ENCODE measurements at regions not wholly inside any gene's neighbourhood (a gene's known extent, or its start where the extent isn't known, plus 50 kb on each side); places are given as distances from the start of the nearest gene placed in this dataset.

GRCh38 chr3:31191354-31191753 lies 296.9 kb upstream of the GADL1 start:
- Histone ChIP-seq H3K27ac (no peak overlapping the region), H2AFZ (no peak overlapping the region), H3K9me3 (ENCODE audit: control insufficient read depth, low read length) (no peaks in the 10 kb centered on the region), H3K4me2 (ENCODE audit: low read length) (no peak overlapping the region), H3K4me1 (no peaks in the 10 kb centered on the region), H3K4me3 (ENCODE audit: low read depth, low read length) (no peak overlapping the region), H3K79me2 (no peaks in the 10 kb centered on the region), H3K27me3 (ENCODE audit: control insufficient read depth, insufficient read depth, low read length) (no peaks in the 10 kb centered on the region), H3K9ac (no peak overlapping the region), H3K36me3 (ENCODE audit: control insufficient read depth, insufficient read depth, low read length) (no peaks in the 10 kb centered on the region)
- TF ChIP-seq, protein P1, sequence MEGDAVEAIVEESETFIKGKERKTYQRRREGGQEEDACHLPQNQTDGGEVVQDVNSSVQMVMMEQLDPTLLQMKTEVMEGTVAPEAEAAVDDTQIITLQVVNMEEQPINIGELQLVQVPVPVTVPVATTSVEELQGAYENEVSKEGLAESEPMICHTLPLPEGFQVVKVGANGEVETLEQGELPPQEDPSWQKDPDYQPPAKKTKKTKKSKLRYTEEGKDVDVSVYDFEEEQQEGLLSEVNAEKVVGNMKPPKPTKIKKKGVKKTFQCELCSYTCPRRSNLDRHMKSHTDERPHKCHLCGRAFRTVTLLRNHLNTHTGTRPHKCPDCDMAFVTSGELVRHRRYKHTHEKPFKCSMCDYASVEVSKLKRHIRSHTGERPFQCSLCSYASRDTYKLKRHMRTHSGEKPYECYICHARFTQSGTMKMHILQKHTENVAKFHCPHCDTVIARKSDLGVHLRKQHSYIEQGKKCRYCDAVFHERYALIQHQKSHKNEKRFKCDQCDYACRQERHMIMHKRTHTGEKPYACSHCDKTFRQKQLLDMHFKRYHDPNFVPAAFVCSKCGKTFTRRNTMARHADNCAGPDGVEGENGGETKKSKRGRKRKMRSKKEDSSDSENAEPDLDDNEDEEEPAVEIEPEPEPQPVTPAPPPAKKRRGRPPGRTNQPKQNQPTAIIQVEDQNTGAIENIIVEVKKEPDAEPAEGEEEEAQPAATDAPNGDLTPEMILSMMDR (IDR thresholded peaks at IDR 0.05) = no peak

DNA sequence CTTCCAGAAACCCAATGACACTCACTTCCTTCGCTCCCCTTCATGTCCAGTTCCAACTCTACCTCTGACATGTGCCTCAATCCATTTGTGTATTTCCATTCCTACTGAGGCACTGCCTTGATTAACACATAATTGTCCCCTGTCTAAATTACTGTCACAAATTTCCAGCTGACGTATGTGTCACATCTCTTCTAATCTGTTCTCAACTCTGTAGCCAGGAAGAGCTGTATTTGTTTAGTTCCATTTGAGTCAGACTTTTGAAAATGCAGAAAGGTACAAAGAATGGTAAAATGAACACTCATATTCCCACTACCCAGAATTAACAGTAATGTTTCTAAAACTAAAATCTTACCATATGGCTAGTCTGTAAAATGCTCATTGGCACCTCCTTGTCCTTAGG lies 299.0 kb upstream of the GADL1 start:
- Histone ChIP-seq H3K36me3 (ENCODE audit: control insufficient read depth, insufficient read depth, low read length) (no peaks in the 10 kb centered on the region), H3K79me2 (no peaks in the 10 kb centered on the region), H3K4me2 (ENCODE audit: low read length) (no peak overlapping the region), H3K4me3 (ENCODE audit: low read depth, low read length) (no peak overlapping the region), H3K27ac (no peak overlapping the region), H3K9ac (no peak overlapping the region), H3K27me3 (ENCODE audit: control insufficient read depth, insufficient read depth, low read length) (no peaks in the 10 kb centered on the region), H3K4me1 (no peaks in the 10 kb centered on the region), H2AFZ (no peak overlapping the region), H3K9me3 (ENCODE audit: control insufficient read depth, low read length) (no peaks in the 10 kb centered on the region)
- TF ChIP-seq, protein P1 (IDR thresholded peaks at IDR 0.05) = no peak

DNA sequence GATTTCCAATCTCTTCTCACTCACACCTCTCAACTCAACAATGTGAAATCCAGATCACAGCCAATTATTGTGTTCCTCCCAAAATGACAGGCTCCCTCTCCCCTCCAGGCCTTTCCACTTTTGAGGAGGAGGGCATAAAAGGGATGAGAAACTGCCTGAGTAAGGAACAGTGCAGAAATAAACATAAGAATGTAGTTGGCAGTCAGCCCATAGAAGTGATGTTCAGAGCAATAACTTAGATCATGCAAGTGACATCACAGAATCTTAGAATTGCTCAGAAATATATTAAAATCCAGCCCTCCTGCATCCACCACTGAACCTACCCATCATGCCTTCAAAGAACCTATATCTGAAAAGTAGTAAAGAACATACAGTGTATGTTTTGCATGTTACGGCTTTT lies 299.4 kb upstream of the GADL1 start:
- Histone ChIP-seq H3K4me3 (ENCODE audit: low read depth, low read length) (no peak overlapping the region), H3K27me3 (ENCODE audit: control insufficient read depth, insufficient read depth, low read length) (no peaks in the 10 kb centered on the region), H3K27ac (no peak overlapping the region), H3K79me2 (no peaks in the 10 kb centered on the region), H3K9ac (no peak overlapping the region), H2AFZ (no peak overlapping the region), H3K9me3 (ENCODE audit: control insufficient read depth, low read length) (no peaks in the 10 kb centered on the region), H3K4me1 (no peaks in the 10 kb centered on the region), H3K36me3 (ENCODE audit: control insufficient read depth, insufficient read depth, low read length) (no peaks in the 10 kb centered on the region), H3K4me2 (ENCODE audit: low read length) (no peak overlapping the region)
- TF ChIP-seq, protein P1 (IDR thresholded peaks at IDR 0.05) = no peak

GRCh38 chr3:31196261-31196660 lies 301.8 kb upstream of the GADL1 start:
- no peaks in the 10 kb centered on the region for H3K79me2 ChIP-seq
- no peak overlapping the region for H3K4me3 ChIP-seq (ENCODE audit: low read depth, low read length)
- H2AFZ ChIP-seq = no peak overlapping the region
- TF ChIP-seq, protein P1 (IDR thresholded peaks at IDR 0.05) = no peak
- no peaks in the 10 kb centered on the region for H3K9me3 ChIP-seq (ENCODE audit: control insufficient read depth, low read length)
- H3K9ac ChIP-seq = no peak overlapping the region
- no peak overlapping the region for H3K27ac ChIP-seq
- no peak overlapping the region for H3K4me2 ChIP-seq (ENCODE audit: low read length)
- H3K4me1 ChIP-seq = no peaks in the 10 kb centered on the region
- no peaks in the 10 kb centered on the region for H3K27me3 ChIP-seq (ENCODE audit: control insufficient read depth, insufficient read depth, low read length)
- no peaks in the 10 kb centered on the region for H3K36me3 ChIP-seq (ENCODE audit: control insufficient read depth, insufficient read depth, low read length)

DNA sequence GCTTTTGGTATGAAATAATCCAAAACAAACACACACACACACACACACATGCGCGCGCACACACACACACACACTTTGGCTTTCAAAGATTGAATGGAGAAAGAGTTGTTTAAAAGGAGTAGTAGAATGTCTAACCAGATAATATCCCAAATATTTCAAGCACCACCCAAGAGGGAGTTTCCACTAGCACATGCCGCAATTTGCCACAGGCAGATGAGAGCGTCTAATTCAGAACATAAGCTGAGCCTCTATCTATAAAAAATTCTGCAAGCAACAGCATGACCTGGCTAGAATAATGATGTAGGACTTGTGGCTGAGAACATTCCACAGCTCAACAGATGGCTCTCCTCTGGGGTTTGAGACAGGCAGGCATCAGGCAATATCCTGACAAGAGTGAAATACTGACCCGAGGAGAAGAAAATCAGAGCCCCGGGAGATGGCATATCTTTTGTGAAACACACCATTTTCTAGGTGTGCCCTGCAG lies 302.5 kb upstream of the GADL1 start:
- no peak overlapping the region for H3K27ac ChIP-seq
- H3K9me3 ChIP-seq (ENCODE audit: control insufficient read depth, low read length) = no peaks in the 10 kb centered on the region
- H2AFZ ChIP-seq = no peak overlapping the region
- no peak overlapping the region for H3K4me2 ChIP-seq (ENCODE audit: low read length)
- H3K9ac ChIP-seq = no peak overlapping the region
- no peak overlapping the region for H3K4me3 ChIP-seq (ENCODE audit: low read depth, low read length)
- TF ChIP-seq, protein P1 (IDR thresholded peaks at IDR 0.05) = no peak
- H3K36me3 ChIP-seq (ENCODE audit: control insufficient read depth, insufficient read depth, low read length) = no peaks in the 10 kb centered on the region
- no peaks in the 10 kb centered on the region for H3K79me2 ChIP-seq
- H3K4me1 ChIP-seq = no peaks in the 10 kb centered on the region
- no peaks in the 10 kb centered on the region for H3K27me3 ChIP-seq (ENCODE audit: control insufficient read depth, insufficient read depth, low read length)

Measured in parathyroid adenoma (tissue), 2 donors.